Adipocyte (in vitro differentiated cells): ENCODE measurements at regions not wholly inside any gene's neighbourhood (a gene's known extent, or its start where the extent isn't known, plus 50 kb on each side); places are given as distances from the start of the nearest gene placed in this dataset.

Source experiments
- DNase-seq: peaks from one replicate; pipeline ENCODE4 v3.0.0-alpha.2; 2015; ENCODE audit warnings: low read depth
- H3K27me3 ChIP-seq: replicated peaks from 2 replicates; pipeline ENCODE4 v1.7.0; 2013; ENCODE audit warnings: mild to moderate bottlenecking, low read length, moderate library complexity; ENCODE audit not compliant: control insufficient read depth, insufficient read depth
- H3K36me3 ChIP-seq: 2 replicates; pipeline ENCODE4 v1.7.0; 2013; ENCODE audit warnings: low read length, mild to moderate bottlenecking, moderate library complexity; ENCODE audit not compliant: control insufficient read depth, insufficient read depth, severe bottlenecking
- H3K4me1 ChIP-seq: 2 replicates; pipeline ENCODE4 v1.7.0; 2013; ENCODE audit warnings: mild to moderate bottlenecking, low read length, moderate library complexity; ENCODE audit not compliant: control insufficient read depth, insufficient read depth
- H3K4me3 ChIP-seq: 2 replicates; pipeline ENCODE4 v1.7.0; 2013; ENCODE audit warnings: mild to moderate bottlenecking, low read length, moderate library complexity
- H3K9ac ChIP-seq: 2 replicates; pipeline ENCODE4 v1.7.0; 2013; ENCODE audit warnings: mild to moderate bottlenecking, low read length, moderate library complexity
- H3K9me3 ChIP-seq: 2 replicates; pipeline ENCODE4 v1.7.0; 2013; ENCODE audit warnings: mild to moderate bottlenecking, low read length, moderate library complexity; ENCODE audit not compliant: control insufficient read depth

DNA sequence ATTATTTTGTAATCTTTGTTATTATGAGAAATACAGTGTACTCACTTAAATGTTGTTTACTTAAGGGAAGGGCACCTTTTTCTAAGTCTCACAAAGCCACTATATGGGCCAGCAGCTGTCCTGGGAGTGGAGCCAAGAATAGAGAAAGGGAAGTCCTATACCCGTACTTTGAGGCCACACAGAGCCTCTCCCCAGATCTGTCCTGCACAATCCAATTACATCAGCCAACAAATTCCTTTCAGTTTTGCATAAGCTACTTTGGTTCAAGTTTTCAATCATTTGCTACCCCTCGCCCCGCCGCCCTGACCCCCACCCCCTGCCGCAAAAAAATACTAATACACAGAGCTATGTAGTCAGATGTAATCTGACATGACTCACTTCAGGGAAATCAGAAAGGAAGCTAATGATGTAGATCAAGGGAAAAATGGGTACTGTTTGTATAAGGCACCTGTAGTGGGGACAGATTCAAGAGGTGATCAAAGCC is 297.4 kb upstream of the NEBL start:
- no peak overlapping the region for H3K4me3 ChIP-seq
- peaks cover 4% of the 10 kb centered on the region for H3K4me1 ChIP-seq
- peaks cover 14% of the 10 kb centered on the region for H3K9me3 ChIP-seq
- H3K36me3 ChIP-seq = no peaks in the 10 kb centered on the region
- no peaks in the 10 kb centered on the region for H3K27me3 ChIP-seq
- H3K9ac ChIP-seq = no peak overlapping the region
- DNase-seq = no peak

DNA sequence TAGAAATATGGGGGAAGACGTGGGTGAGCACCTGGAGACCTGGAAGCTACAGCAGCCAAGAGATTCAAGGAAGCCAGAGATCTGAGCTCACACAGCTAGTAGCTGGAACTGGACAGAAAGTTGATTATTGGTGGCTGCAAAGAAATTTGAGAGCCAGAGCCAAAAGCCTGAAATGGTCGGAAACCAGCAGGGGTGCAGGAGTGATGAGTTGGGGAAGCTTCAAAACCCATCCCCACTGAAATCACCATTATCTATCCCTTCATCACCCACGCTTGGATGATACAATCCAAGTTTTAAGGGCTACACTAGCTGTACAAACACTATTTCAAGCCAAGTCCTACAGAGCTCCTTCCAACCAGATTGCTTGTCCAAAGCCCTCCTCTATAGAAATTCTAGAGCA is 296.1 kb upstream of the NEBL start:
- Histone ChIP-seq H3K36me3 (no peaks in the 10 kb centered on the region), H3K27me3 (no peaks in the 10 kb centered on the region), H3K4me1 (peaks cover 4% of the 10 kb centered on the region), H3K9me3 (peaks cover 12% of the 10 kb centered on the region), H3K4me3 (no peak overlapping the region), H3K9ac (no peak overlapping the region)
- no peak for DNase-seq

DNA sequence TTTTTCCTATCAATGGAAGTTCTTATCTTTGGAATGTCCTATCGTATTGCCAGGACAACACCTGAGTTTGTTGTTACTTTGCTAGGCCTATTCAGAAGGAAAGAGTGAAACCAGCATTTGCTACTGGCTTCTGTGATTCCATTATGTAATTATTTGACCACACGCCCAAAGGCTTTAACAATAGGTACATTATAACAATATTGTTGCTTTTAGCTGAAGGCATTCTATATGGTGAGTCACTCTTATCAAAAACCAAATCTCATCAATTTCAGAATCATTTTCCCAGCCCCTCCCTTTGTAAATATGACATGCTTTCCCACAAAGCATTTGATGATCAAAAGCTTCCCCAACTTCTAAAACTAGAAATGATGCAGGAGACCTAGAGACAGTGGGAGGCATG is 294.4 kb upstream of the NEBL start:
- Histone ChIP-seq H3K27me3 (no peaks in the 10 kb centered on the region), H3K4me3 (no peak overlapping the region), H3K9me3 (peaks cover 3% of the 10 kb centered on the region), H3K36me3 (no peaks in the 10 kb centered on the region), H3K4me1 (peaks cover 4% of the 10 kb centered on the region), H3K9ac (no peak overlapping the region)
- no peak for DNase-seq

DNA sequence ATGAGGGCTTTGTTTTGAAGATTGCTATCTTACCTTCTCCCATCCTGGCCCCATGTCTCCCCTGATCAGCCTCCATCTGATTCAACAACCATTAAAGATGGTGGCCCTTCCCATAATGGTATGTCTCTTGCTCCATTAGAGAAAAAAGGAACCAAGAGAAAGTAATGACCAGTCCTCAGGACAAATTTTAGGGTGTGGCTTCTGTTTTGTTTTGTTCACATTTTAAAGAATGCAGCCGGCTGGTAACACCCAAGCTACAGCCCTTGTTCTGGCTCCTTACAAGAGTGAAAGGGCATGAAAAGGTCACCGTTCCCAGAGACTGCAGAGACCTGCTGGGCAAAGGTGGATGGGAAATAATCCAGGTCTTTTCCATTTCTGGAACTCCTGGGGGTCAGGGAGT is 287.9 kb upstream of the NEBL start:
- Histone ChIP-seq H3K27me3 (no peaks in the 10 kb centered on the region), H3K9me3 (peaks cover 3% of the 10 kb centered on the region), H3K4me3 (no peak overlapping the region), H3K36me3 (no peaks in the 10 kb centered on the region), H3K9ac (no peak overlapping the region), H3K4me1 (peaks cover 12% of the 10 kb centered on the region)
- DNase-seq = no peak

DNA sequence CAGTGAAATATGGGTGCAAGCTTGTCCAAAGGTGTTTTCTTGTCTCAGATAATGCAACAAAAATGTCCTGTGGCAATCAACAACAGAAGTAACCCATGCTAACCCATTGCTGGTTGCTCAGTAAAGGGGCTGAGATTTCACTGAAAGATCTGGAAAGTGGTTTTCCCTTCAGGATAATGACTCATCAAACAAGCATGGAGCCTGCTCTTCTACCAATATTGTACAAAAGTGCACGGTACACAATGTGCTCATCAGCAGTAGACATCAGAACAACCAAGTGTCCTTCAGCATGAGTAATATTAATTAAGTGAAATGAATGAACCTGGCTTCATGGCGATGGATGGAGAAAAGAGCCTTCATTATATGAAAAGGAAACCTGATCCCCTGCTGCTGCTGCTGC is 287.1 kb upstream of the NEBL start:
- no peak for DNase-seq
- Histone ChIP-seq H3K4me3 (no peak overlapping the region), H3K36me3 (no peaks in the 10 kb centered on the region), H3K9me3 (peaks cover 8% of the 10 kb centered on the region), H3K27me3 (no peaks in the 10 kb centered on the region), H3K4me1 (peaks cover 12% of the 10 kb centered on the region), H3K9ac (no peak overlapping the region)

DNA sequence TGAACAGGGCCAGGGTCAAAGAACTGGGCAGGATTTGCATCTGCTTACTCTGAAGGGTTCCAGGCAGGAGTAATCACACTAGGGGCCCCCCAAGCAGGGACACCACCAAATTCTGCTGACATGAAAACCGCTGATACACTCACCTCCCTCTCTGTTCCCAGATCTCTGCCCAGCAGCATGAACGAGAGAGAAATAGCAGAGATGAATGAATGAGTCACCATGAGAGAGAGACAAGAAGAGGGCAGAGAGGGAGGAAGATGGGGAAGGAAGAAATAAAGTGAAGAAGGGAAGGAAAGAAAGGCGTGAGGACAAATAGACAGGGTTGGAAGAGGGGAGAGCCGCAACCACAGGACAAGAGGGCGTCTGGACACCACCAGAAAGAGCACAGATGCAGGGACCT is 285.9 kb upstream of the NEBL start:
- Histone ChIP-seq H3K4me1 (peaks cover 12% of the 10 kb centered on the region), H3K9ac (no peak overlapping the region), H3K36me3 (no peaks in the 10 kb centered on the region), H3K27me3 (no peaks in the 10 kb centered on the region), H3K4me3 (no peak overlapping the region), H3K9me3 (peaks cover 6% of the 10 kb centered on the region)
- no peak for DNase-seq

DNA sequence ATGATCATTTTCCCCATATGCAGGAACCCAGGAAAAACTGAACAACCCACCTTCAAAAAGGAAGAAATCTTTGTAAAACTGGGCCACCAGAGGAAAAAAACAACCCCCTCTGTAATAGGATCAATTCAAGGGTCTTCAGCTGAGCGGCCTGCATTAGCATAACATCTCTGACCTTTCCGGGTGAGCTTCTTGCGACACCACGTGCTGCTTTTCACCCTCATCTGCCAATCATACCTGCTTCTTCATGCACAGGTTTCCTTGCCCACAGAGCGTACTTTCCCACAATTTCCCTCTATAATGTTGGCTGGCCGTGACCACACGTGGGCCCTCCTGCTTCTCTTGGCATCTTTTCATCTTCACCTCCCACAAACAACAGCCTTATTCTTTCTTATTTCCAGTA is 284.3 kb upstream of the NEBL start:
- H3K4me1 ChIP-seq = peaks cover 12% of the 10 kb centered on the region
- no peak overlapping the region for H3K4me3 ChIP-seq
- DNase-seq = no peak
- no peaks in the 10 kb centered on the region for H3K27me3 ChIP-seq
- H3K9me3 ChIP-seq = peaks cover 6% of the 10 kb centered on the region
- no peak overlapping the region for H3K9ac ChIP-seq
- no peaks in the 10 kb centered on the region for H3K36me3 ChIP-seq

DNA sequence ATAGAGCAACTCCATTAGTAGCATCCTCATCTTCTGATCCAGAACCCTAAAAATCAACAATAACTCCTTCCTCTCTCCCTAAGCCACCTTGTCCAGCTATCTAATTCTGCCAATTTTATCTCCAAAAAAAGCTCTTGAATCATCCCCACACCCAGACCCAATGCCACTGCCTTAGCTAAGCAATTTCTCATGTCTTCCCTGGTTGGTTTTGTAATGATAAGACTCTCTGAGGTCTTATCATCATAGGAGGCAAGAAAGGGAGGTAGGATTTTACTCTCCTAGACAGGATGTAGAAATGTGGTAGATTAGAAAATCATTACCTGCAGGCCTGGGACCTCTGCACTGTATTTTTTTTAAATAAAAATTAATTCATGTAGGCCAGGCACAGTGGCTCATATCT is 283.5 kb upstream of the NEBL start:
- no peak for DNase-seq
- Histone ChIP-seq H3K36me3 (no peaks in the 10 kb centered on the region), H3K9me3 (peaks cover 6% of the 10 kb centered on the region), H3K4me1 (peaks cover 12% of the 10 kb centered on the region), H3K9ac (no peak overlapping the region), H3K27me3 (no peaks in the 10 kb centered on the region), H3K4me3 (no peak overlapping the region)

DNA sequence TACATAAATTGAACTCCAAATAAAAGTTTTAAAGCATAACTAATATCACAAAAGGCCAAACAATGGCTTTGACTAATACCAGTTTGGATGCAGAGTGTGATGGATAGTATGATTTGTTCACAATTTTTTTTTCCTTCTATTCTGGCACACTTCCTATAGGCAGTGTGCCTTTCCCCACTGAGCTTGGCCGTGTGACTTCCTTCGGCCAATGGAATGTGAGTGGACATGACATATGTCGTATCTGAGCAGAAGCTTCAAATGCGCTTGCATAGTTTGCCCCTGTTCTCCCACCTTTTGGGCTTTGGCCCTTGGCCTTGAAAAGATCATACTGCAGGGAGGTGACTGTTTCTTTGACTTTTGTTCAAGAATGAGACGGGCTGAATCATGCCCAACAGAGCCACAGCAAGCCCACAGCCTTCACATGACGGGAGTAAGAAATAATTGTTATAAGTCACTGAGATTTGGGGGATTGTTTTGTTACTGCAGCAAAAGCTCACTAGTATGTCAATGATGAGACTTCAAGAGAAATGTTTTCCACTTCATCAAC is 279.9 kb upstream of the NEBL start:
- no peaks in the 10 kb centered on the region for H3K36me3 ChIP-seq
- DNase-seq = no peak
- H3K4me3 ChIP-seq = no peak overlapping the region
- peaks cover 6% of the 10 kb centered on the region for H3K9me3 ChIP-seq
- no peaks in the 10 kb centered on the region for H3K27me3 ChIP-seq
- no peak overlapping the region for H3K9ac ChIP-seq
- H3K4me1 ChIP-seq = peaks cover 3% of the 10 kb centered on the region

DNA sequence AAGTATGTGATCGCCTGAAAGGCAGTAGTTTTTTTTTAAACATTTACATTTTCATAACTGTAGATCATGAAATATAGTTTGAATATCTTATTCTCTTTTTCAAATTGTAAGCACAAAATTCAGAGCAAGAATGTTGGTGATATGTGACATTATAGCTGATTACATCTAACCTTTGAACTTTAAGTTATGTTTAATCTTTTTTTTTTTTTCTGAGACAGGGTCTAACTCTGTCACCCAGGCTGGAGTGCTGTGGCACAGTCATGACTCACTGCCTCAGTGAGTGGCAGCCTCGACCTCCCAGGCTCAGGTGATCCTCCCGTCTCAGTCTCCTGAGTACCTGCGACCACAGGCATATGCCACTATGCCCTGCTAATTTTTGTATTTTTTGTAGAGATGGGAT is 278.7 kb upstream of the NEBL start:
- H3K9me3 ChIP-seq = peaks cover 6% of the 10 kb centered on the region
- DNase-seq = no peak
- peaks cover 3% of the 10 kb centered on the region for H3K4me1 ChIP-seq
- H3K36me3 ChIP-seq = no peaks in the 10 kb centered on the region
- no peak overlapping the region for H3K4me3 ChIP-seq
- no peak overlapping the region for H3K9ac ChIP-seq
- H3K27me3 ChIP-seq = no peaks in the 10 kb centered on the region

DNA sequence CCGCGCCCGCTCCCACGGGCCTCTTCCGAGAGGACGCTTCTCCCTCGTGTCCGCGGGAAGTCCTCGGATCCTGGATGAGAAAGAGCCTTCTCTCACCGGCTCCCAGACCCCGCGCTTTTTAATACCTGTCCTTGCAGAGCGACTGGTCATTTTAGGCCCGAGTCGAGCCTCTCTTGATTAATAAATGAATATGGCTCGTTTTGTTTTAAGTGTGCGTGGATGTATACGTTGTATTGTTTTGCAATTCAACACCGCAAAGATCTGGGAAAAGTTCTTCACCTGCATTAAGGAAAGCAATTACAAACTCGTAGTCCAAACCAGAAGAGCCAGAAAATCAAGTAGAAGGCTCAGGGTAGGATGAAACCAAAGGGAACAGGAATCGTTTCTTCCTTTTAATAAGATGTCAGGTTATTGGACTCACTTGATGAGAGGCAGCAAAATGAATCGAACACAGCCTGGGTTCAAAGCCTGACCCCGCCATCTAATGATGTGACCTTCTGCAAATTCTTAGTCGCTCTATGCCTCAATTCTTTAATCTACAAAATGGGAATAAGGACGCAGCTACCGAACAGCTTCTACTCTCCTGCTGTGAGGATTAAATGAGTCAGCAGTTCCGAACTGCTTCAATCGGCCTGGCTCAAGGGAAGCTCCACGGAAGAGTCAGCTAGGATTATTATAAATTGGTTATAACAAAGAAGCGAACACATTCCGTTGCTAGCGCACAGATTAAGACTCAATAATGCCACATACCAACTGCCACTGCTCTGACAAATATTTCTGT is 277.8 kb upstream of the NEBL start:
- H3K4me1 ChIP-seq = peaks cover 3% of the 10 kb centered on the region
- peaks cover 6% of the 10 kb centered on the region for H3K9me3 ChIP-seq
- no peaks in the 10 kb centered on the region for H3K27me3 ChIP-seq
- no peak overlapping the region for H3K9ac ChIP-seq
- peak overlapping the region; percentile 64 for H3K4me3 ChIP-seq
- DNase-seq = no peak
- H3K36me3 ChIP-seq = no peaks in the 10 kb centered on the region
